Hypothalamus (tissue), 51 donors: ENCODE measurements at regions not wholly inside any gene's neighbourhood (a gene's known extent, or its start where the extent isn't known, plus 50 kb on each side); places are given as distances from the start of the nearest gene placed in this dataset.

ENCODE experiments used
- DNase-seq, 51 donors: peaks; one replicate each; lab custom pipeline; 2025; lab: John Stamatoyannopoulos, UW

- DNase-seq: no peak
These were observed 452.2 kb downstream of the TUSC7 start for GRCh38 chr3:117161816-117162215.

- no peak for DNase-seq
These were observed 455.6 kb downstream of the TUSC7 start for GRCh38 chr3:117165176-117165575.

- no peak for DNase-seq
These were observed 456.0 kb downstream of the TUSC7 start for GRCh38 chr3:117165601-117166051.

GRCh38 chr3:117168896-117169295, 459.3 kb downstream of the TUSC7 start:
- no peak for DNase-seq

- no peak for DNase-seq
These were observed 460.5 kb downstream of the TUSC7 start for GRCh38 chr3:117170094-117170493.

- no peak for DNase-seq
These were observed 461.5 kb downstream of the TUSC7 start for GRCh38 chr3:117171124-117171523.

- no peak for DNase-seq
These were observed 462.8 kb downstream of the TUSC7 start for GRCh38 chr3:117172426-117172825.

- DNase-seq: no peak
These were observed 471.6 kb downstream of the TUSC7 start for GRCh38 chr3:117181222-117181621.

GRCh38 chr3:117184574-117184973, 475.0 kb downstream of the TUSC7 start:
- no peak for DNase-seq

- no peak for DNase-seq
These were observed 481.7 kb downstream of the TUSC7 start for GRCh38 chr3:117191245-117191644.

GRCh38 chr3:117192888-117193287, 483.3 kb downstream of the TUSC7 start:
- DNase-seq: no peak

GRCh38 chr3:117193390-117193789, 483.8 kb downstream of the TUSC7 start:
- no peak for DNase-seq

GRCh38 chr3:117195034-117195433, 485.5 kb downstream of the TUSC7 start:
- DNase-seq: no peak

GRCh38 chr3:117200962-117201361, 491.4 kb downstream of the TUSC7 start:
- DNase-seq: no peak

- DNase-seq: no peak
These were observed 492.6 kb downstream of the TUSC7 start for GRCh38 chr3:117201901-117202774.

- no peak for DNase-seq
These were observed 507.8 kb downstream of the TUSC7 start for GRCh38 chr3:117217355-117217754.

GRCh38 chr3:117217760-117218316, 508.3 kb downstream of the TUSC7 start:
- DNase-seq: peak in 4 of 51 donors; percentile 4 to 32 (median 8)

GRCh38 chr3:117218641-117219048, 509.1 kb downstream of the TUSC7 start:
- peak in 1 of 51 donors; percentile 53 for DNase-seq

GRCh38 chr3:117219296-117219695, 509.7 kb downstream of the TUSC7 start:
- DNase-seq: no peak

- DNase-seq: no peak
These were observed 517.4 kb downstream of the TUSC7 start for GRCh38 chr3:117226932-117227331.

GRCh38 chr3:117228466-117228865, 518.9 kb downstream of the TUSC7 start:
- DNase-seq: no peak

GRCh38 chr3:117230924-117231323, 521.3 kb downstream of the TUSC7 start:
- DNase-seq: no peak
